Thoracic aorta (tissue), 2 donors: ENCODE measurements at regions not wholly inside any gene's neighbourhood (a gene's known extent, or its start where the extent isn't known, plus 50 kb on each side); places are given as distances from the start of the nearest gene placed in this dataset.

Experiments used
- ATAC-seq: fragments of 150-250 bp; one replicate; pipeline ENCODE4 v1.8.0; 2017; ENCODE audit warnings: low read depth; ENCODE audit not compliant: insufficient number of reproducible peaks, low FRiP score
- DNase-seq: peaks from one replicate; pipeline ENCODE4 v3.0.0-alpha.2; 2020; ENCODE audit warnings: low spot score
- H3K27ac ChIP-seq, 2 donors: fragments of 200-600 bp; sonication (generic); 1 replicate in 1 of 2; 2 replicates in 1 of 2; pipeline ENCODE4 v1.5.1; 2016; ENCODE audit warnings: mild to moderate bottlenecking in 2 of 2, moderate library complexity in 2 of 2
- H3K27me3 ChIP-seq: fragments of 200-600 bp; sonication (generic); replicated peaks from 2 replicates; pipeline ENCODE4 v1.6.0; 2016; ENCODE audit warnings: mild to moderate bottlenecking; ENCODE audit not compliant: insufficient read depth
- H3K36me3 ChIP-seq: fragments of 200-600 bp; sonication (generic); one replicate; pipeline ENCODE4 v1.5.1; 2016
- H3K4me1 ChIP-seq, 2 donors: fragments of 200-600 bp; sonication (generic); 1 replicate in 1 of 2; 2 replicates in 1 of 2; pipeline versions ENCODE4 v1.5.1 to v1.6.0; 2016; ENCODE audit warnings: low read depth in 2 of 2, mild to moderate bottlenecking in 1 of 2; ENCODE audit not compliant: control insufficient read depth in 1 of 2
- H3K4me3 ChIP-seq: fragments of 200-600 bp; sonication (generic); 2 replicates; pipeline ENCODE4 v1.5.1; 2016; ENCODE audit warnings: mild to moderate bottlenecking
- H3K9me3 ChIP-seq: fragments of 200-600 bp; sonication (generic); 2 replicates; pipeline ENCODE4 v1.5.1; 2016
- TF ChIP-seq, protein P1 (sequence below): fragments of 200-600 bp; sonication (generic); IDR thresholded peaks from one replicate; pipeline ENCODE4 v1.5.1; 2019; ENCODE audit warnings: antibody characterized with exemption

DNA sequence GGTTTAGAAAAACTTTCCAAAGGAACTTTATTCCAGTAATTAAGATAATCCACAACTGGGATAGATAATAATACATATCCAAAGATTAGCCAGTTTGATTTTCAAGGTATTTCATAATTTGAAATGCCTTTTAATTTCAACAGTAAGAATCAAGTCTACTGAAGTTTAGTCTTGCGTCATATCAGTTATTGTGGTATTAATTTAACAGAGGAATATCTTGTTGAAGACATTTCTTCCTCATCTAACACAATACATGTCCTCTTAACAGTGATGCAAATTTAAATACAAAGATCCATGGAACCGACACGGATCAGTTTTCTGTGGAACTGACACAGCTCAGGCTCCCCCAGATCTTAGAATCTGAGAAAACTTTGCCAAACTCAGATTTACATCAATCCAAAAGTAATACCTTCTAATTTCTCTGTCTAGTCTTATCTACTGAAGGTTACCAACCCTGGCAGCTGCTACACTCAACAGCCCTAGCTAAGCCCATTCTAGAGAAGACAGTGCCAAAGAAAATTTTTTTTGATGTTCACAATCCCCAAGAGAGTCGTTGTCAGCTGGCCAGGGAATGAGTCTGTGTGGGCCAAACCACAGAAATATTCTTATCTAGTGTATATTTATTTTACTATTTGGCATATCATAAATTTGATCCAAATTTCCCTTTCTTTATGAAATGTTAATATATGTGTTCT is 365.2 kb upstream of the MEOX2 start:
- DNase-seq (no peak), ATAC-seq (no peak)
- Histone ChIP-seq H3K36me3 (no peaks in the 10 kb centered on the region), H3K9me3 (no peaks in the 10 kb centered on the region), H3K4me1 (peaks cover 9 to 10% of the 10 kb centered on the region in 2 donors), H3K27ac (no peak overlapping the region), H3K27me3 (no peaks in the 10 kb centered on the region), H3K4me3 (no peak overlapping the region)
- TF ChIP-seq, protein P1, sequence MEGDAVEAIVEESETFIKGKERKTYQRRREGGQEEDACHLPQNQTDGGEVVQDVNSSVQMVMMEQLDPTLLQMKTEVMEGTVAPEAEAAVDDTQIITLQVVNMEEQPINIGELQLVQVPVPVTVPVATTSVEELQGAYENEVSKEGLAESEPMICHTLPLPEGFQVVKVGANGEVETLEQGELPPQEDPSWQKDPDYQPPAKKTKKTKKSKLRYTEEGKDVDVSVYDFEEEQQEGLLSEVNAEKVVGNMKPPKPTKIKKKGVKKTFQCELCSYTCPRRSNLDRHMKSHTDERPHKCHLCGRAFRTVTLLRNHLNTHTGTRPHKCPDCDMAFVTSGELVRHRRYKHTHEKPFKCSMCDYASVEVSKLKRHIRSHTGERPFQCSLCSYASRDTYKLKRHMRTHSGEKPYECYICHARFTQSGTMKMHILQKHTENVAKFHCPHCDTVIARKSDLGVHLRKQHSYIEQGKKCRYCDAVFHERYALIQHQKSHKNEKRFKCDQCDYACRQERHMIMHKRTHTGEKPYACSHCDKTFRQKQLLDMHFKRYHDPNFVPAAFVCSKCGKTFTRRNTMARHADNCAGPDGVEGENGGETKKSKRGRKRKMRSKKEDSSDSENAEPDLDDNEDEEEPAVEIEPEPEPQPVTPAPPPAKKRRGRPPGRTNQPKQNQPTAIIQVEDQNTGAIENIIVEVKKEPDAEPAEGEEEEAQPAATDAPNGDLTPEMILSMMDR: no peak

DNA sequence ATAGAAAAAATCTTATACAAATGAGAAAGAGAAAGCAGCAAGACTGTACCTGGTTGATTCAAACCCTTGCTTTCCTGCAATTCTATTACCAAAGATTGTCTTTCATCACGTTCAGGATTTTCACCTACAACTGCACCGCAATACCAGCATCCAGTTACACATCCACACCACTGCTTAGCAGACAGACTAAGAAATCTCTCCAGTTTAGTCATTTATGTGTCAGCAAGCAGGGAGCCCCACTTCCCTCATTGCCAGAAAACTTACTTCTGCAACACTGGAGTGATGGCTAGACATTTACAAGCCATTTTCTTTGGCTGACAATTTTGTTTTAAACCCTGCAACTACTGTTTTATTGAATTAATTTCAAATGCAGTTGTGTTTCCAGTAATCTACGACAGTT is 359.6 kb upstream of the MEOX2 start:
- DNase-seq (no peak), ATAC-seq (no peak)
- TF ChIP-seq, protein P1: no peak
- H3K9me3 ChIP-seq: no peaks in the 10 kb centered on the region
- H3K4me3 ChIP-seq: no peak overlapping the region
- H3K4me1 ChIP-seq: no peaks in the 10 kb centered on the region
- no peak overlapping the region for H3K27ac ChIP-seq
- no peaks in the 10 kb centered on the region for H3K27me3 ChIP-seq
- no peaks in the 10 kb centered on the region for H3K36me3 ChIP-seq

DNA sequence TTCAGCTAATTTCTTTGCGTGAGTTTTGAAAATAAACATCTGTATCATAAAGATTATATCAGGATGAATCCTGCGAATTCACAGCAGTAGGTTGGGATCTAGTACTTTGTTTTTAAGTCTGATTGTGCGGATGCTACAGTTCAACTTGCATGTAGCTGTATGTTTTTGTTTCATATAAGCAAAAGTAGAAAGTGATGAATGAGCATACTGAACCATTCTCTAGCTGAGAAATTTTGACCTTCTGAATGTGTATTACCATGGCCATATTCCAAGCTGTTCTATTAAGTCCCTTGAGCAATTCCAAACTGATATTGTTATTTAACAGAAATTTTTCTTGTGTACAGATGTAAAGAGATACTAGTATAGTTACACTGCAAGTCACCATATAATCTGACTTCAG is 358.8 kb upstream of the MEOX2 start:
- no peak for DNase-seq
- Histone ChIP-seq H3K9me3 (no peaks in the 10 kb centered on the region), H3K27ac (no peak overlapping the region), H3K36me3 (no peaks in the 10 kb centered on the region), H3K27me3 (no peaks in the 10 kb centered on the region), H3K4me3 (no peak overlapping the region), H3K4me1 (no peaks in the 10 kb centered on the region)
- no peak for ATAC-seq
- TF ChIP-seq, protein P1: no peak

GRCh38 chr7:16044645-16045044 is 358.2 kb upstream of the MEOX2 start:
- Histone ChIP-seq H3K4me1 (no peaks in the 10 kb centered on the region), H3K27me3 (no peaks in the 10 kb centered on the region), H3K27ac (no peak overlapping the region), H3K9me3 (no peaks in the 10 kb centered on the region), H3K36me3 (no peaks in the 10 kb centered on the region), H3K4me3 (no peak overlapping the region)
- TF ChIP-seq, protein P1: no peak
- ATAC-seq (no peak), DNase-seq (no peak)

DNA sequence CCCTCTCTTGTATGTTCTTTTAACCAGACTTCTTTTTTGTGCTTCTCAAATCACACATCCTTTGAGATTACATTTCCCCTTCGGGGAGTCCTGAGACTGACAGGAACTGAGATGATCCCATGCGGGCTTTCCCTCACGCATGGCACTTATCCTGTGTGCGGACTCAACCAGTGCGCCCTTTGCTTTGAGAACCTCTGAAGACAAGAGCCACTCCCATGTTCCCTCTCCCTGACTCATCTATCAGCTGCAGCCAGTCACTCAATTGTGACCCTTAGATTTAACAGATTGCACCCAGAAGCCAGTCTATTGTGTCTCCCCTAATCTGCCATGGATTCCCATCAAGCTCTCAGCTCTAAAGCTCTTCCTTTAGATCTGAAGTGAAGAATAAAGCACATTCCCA is 353.9 kb upstream of the MEOX2 start:
- Histone ChIP-seq H3K9me3 (no peaks in the 10 kb centered on the region), H3K4me3 (no peak overlapping the region), H3K27me3 (no peaks in the 10 kb centered on the region), H3K27ac (no peak overlapping the region), H3K4me1 (no peaks in the 10 kb centered on the region), H3K36me3 (no peaks in the 10 kb centered on the region)
- DNase-seq (no peak), ATAC-seq (no peak)
- TF ChIP-seq, protein P1: no peak
